ENCODE measurements at regions not wholly inside any gene's neighbourhood (a gene's known extent, or its start where the extent isn't known, plus 50 kb on each side); places are given as distances from the start of the nearest gene placed in this dataset.

DNA sequence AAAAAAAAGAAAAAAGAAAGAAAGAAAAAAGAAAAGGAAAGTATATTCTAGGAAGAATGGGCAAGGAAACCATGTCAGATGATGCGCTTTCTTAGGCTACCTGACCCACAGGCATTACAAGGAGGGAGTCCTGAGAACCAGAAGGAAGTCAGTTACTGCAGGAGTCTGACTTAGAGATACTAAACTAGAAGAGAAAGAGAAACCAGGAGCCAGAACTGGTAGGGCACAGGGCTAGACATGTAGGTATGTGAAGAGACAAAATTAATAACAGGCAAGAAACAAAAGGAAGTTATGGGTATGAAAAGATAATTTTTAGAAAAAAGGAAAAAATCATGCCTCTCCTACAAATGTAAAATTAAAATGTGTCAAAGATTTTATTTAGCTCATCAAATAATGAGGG is 63.3 kb upstream of the LRRN1 start:
- H3K9me3 ChIP-seq (ENCODE audit: low read depth, low read length, poor library complexity, severe bottlenecking): peaks cover 15% of the 10 kb centered on the region
- H3K4me3 ChIP-seq (ENCODE audit: low read depth, low read length, poor library complexity, severe bottlenecking): no peak overlapping the region
- no peaks in the 10 kb centered on the region for H3K27me3 ChIP-seq (replicated peaks; ENCODE audit: insufficient read depth, low read depth, low read length, poor library complexity)
- ChIA-PET CTCF (no interaction called here), POLR2A (ENCODE audit: low non-redundant PET) (no interaction called here)
- H3K36me3 ChIP-seq (ENCODE audit: insufficient read depth, low read length, poor library complexity, severe bottlenecking): no peaks in the 10 kb centered on the region
- no peak for TF ChIP-seq CTCF (conservative IDR thresholded peaks at IDR 0.05; ENCODE audit: low read depth, low read length)
- no peak for TF ChIP-seq EZH2 (IDR thresholded peaks at IDR 0.05; ENCODE audit: borderline replicate concordance, low read depth, low read length, poor library complexity, severe bottlenecking)
- DNase-seq (ENCODE audit: low spot score): no peak
- H3K4me1 ChIP-seq (ENCODE audit: insufficient read depth, low read length, poor library complexity, severe bottlenecking): no peaks in the 10 kb centered on the region
- BruUV-seq (replicated peaks): no TSS peak
- intact Hi-C loops (cut with micrococcal nuclease; ENCODE audit: unreplicated experiment): no loop called here
- H3K27ac ChIP-seq (ENCODE audit: low read depth, low read length, poor library complexity, severe bottlenecking): no peak overlapping the region

- H3K4me3 ChIP-seq (ENCODE audit: low read depth, low read length, poor library complexity, severe bottlenecking): no peak overlapping the region
- H3K27ac ChIP-seq (ENCODE audit: low read depth, low read length, poor library complexity, severe bottlenecking): no peak overlapping the region
- H3K9me3 ChIP-seq (ENCODE audit: low read depth, low read length, poor library complexity, severe bottlenecking): peaks cover 12% of the 10 kb centered on the region
- H3K36me3 ChIP-seq (ENCODE audit: insufficient read depth, low read length, poor library complexity, severe bottlenecking): no peaks in the 10 kb centered on the region
- intact Hi-C loops (cut with micrococcal nuclease; ENCODE audit: unreplicated experiment): no loop called here
- CTCF ChIA-PET: no interaction called here
- no peaks in the 10 kb centered on the region for H3K4me1 ChIP-seq (ENCODE audit: insufficient read depth, low read length, poor library complexity, severe bottlenecking)
- no peak for DNase-seq (ENCODE audit: low spot score)
- H3K27me3 ChIP-seq (replicated peaks; ENCODE audit: insufficient read depth, low read depth, low read length, poor library complexity): no peaks in the 10 kb centered on the region
- no TSS peak for BruUV-seq (replicated peaks)
- TF ChIP-seq CTCF (conservative IDR thresholded peaks at IDR 0.05; ENCODE audit: low read depth, low read length) (no peak), EZH2 (IDR thresholded peaks at IDR 0.05; ENCODE audit: borderline replicate concordance, low read depth, low read length, poor library complexity, severe bottlenecking) (no peak)
- POLR2A ChIA-PET (ENCODE audit: low non-redundant PET): no interaction called here
These were observed 64.3 kb upstream of the LRRN1 start for GRCh38 chr3:3734881-3735280.

DNA sequence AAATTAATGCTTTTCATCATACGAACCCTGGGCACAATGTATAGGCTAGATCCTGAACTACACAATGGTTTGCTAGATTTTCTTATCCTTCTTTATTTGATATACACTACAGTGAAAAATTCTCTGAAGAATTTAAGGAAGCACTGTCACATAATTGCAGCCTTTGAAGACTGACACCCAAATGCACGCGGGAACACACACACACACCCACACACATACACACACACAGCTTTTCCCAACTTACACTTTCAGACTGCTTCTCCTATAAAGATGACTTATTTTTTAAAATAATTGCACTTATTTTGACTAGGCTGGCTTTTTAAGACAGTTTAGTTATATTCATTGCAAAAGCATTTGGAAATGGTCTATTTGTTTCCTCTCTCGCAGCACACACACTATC is 70.0 kb upstream of the LRRN1 start:
- Histone ChIP-seq H3K9me3 (ENCODE audit: low read depth, low read length, poor library complexity, severe bottlenecking) (peaks cover 12% of the 10 kb centered on the region), H3K4me3 (ENCODE audit: low read depth, low read length, poor library complexity, severe bottlenecking) (no peak overlapping the region), H3K4me1 (ENCODE audit: insufficient read depth, low read length, poor library complexity, severe bottlenecking) (no peaks in the 10 kb centered on the region), H3K27ac (ENCODE audit: low read depth, low read length, poor library complexity, severe bottlenecking) (no peak overlapping the region), H3K27me3 (replicated peaks; ENCODE audit: insufficient read depth, low read depth, low read length, poor library complexity) (no peaks in the 10 kb centered on the region), H3K36me3 (ENCODE audit: insufficient read depth, low read length, poor library complexity, severe bottlenecking) (no peaks in the 10 kb centered on the region)
- TF ChIP-seq EZH2 (IDR thresholded peaks at IDR 0.05; ENCODE audit: borderline replicate concordance, low read depth, low read length, poor library complexity, severe bottlenecking) (no peak), CTCF (conservative IDR thresholded peaks at IDR 0.05; ENCODE audit: low read depth, low read length) (no peak)
- POLR2A ChIA-PET (ENCODE audit: low non-redundant PET): no interaction called here
- intact Hi-C loops (cut with micrococcal nuclease; ENCODE audit: unreplicated experiment): no loop called here
- DNase-seq (ENCODE audit: low spot score): no peak
- CTCF ChIA-PET: no interaction called here
- BruUV-seq (replicated peaks): no TSS peak

All from A673 (cell line).